ENCODE measurements at regions not wholly inside any gene's neighbourhood (a gene's known extent, or its start where the extent isn't known, plus 50 kb on each side); places are given as distances from the start of the nearest gene placed in this dataset.

DNA sequence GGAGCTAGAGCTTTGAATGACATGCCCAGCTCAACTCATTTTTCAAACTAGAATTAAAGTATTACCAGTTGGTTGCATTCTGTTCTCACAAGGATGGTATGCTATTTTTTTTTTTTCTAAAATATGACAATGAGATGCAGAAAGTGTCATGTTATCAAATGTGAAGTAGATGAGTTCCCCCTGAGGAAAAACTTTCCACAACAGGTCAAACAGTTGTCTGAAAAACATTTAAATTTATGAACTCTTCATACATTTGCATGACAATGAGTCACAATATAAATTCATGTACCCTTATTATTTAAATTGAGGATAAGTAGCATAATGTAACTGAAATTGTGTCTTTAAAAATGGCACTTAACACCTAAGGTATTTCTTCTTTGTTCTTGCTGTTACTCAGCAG, 1720.5 kb upstream of the NUDT12 start:
- DNase-seq = no peak
- no peak overlapping the region for H2BK15ac ChIP-seq (ENCODE audit: low read depth, low read length)
- H3K9me1 ChIP-seq (ENCODE audit: insufficient read depth, low read length) = no peaks in the 10 kb centered on the region
- BruUV-seq (replicated peaks) = no TSS peak
- H3K56ac ChIP-seq (ENCODE audit: extremely low read depth, insufficient read depth, low read length) = no peak overlapping the region
- H2BK120ac ChIP-seq (ENCODE audit: low read depth, low read length) = no peak overlapping the region
- H2BK5ac ChIP-seq (ENCODE audit: low read depth, low read length, poor library complexity, severe bottlenecking) = no peak overlapping the region
- no peak overlapping the region for H2AK9ac ChIP-seq (replicated peaks; ENCODE audit: low read depth, low read length, poor library complexity)
- H3K4me2 ChIP-seq (ENCODE audit: low read depth, low read length) = no peak overlapping the region
- no peak overlapping the region for H3K27ac ChIP-seq (ENCODE audit: insufficient read depth, low read length)
- no peaks in the 10 kb centered on the region for H4K20me1 ChIP-seq (ENCODE audit: insufficient read depth, low read length)
- no peaks in the 10 kb centered on the region for H3K79me1 ChIP-seq (ENCODE audit: low read depth in 1 of 2, low read length in 2 of 2)
- no peak overlapping the region for H2AFZ ChIP-seq (replicated peaks; ENCODE audit: low read length, poor library complexity)
- no peak for TF ChIP-seq NFE2L2 (IDR thresholded peaks at IDR 0.05; ENCODE audit: low read depth, low read length)
- TF ChIP-seq RAD21 (IDR thresholded peaks at IDR 0.05; ENCODE audit: low read length) = no peak
- TF ChIP-seq CEBPB (IDR thresholded peaks at IDR 0.05; ENCODE audit: low read depth, low read length) = no peak
- no peak for TF ChIP-seq POLR2A (IDR thresholded peaks at IDR 0.05; ENCODE audit: low read depth, low read length)
- no peak for TF ChIP-seq SMC3 (IDR thresholded peaks at IDR 0.05; ENCODE audit: low read depth, low read length)
- TF ChIP-seq, protein P1, sequence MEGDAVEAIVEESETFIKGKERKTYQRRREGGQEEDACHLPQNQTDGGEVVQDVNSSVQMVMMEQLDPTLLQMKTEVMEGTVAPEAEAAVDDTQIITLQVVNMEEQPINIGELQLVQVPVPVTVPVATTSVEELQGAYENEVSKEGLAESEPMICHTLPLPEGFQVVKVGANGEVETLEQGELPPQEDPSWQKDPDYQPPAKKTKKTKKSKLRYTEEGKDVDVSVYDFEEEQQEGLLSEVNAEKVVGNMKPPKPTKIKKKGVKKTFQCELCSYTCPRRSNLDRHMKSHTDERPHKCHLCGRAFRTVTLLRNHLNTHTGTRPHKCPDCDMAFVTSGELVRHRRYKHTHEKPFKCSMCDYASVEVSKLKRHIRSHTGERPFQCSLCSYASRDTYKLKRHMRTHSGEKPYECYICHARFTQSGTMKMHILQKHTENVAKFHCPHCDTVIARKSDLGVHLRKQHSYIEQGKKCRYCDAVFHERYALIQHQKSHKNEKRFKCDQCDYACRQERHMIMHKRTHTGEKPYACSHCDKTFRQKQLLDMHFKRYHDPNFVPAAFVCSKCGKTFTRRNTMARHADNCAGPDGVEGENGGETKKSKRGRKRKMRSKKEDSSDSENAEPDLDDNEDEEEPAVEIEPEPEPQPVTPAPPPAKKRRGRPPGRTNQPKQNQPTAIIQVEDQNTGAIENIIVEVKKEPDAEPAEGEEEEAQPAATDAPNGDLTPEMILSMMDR (conservative IDR thresholded peaks at IDR 0.05; ENCODE audit: low read depth, low read length) = no peak
- no peak for TF ChIP-seq RCOR1 (IDR thresholded peaks at IDR 0.05; ENCODE audit: insufficient replicate concordance, low read length)
- TF ChIP-seq FOS (IDR thresholded peaks at IDR 0.05; ENCODE audit: low read depth, low read length) = no peak
- TF ChIP-seq, protein P2, sequence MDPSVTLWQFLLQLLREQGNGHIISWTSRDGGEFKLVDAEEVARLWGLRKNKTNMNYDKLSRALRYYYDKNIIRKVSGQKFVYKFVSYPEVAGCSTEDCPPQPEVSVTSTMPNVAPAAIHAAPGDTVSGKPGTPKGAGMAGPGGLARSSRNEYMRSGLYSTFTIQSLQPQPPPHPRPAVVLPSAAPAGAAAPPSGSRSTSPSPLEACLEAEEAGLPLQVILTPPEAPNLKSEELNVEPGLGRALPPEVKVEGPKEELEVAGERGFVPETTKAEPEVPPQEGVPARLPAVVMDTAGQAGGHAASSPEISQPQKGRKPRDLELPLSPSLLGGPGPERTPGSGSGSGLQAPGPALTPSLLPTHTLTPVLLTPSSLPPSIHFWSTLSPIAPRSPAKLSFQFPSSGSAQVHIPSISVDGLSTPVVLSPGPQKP (IDR thresholded peaks at IDR 0.05; ENCODE audit: borderline replicate concordance, low read depth, low read length) = no peak
- no peak for TF ChIP-seq RFX5 (IDR thresholded peaks at IDR 0.05; ENCODE audit: low read depth, low read length)
- no peak for TF ChIP-seq MAFK (IDR thresholded peaks at IDR 0.05; ENCODE audit: low read depth, low read length)
- no peak for TF ChIP-seq BHLHE40 (IDR thresholded peaks at IDR 0.05; ENCODE audit: low read depth, low read length)
- TF ChIP-seq MXI1 (IDR thresholded peaks at IDR 0.05; ENCODE audit: borderline replicate concordance, low read depth, low read length) = no peak
- TF ChIP-seq, protein P3, sequence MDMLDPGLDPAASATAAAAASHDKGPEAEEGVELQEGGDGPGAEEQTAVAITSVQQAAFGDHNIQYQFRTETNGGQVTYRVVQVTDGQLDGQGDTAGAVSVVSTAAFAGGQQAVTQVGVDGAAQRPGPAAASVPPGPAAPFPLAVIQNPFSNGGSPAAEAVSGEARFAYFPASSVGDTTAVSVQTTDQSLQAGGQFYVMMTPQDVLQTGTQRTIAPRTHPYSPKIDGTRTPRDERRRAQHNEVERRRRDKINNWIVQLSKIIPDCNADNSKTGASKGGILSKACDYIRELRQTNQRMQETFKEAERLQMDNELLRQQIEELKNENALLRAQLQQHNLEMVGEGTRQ (IDR thresholded peaks at IDR 0.05; ENCODE audit: low read depth, low read length) = no peak
- no peak for TF ChIP-seq MAZ (IDR thresholded peaks at IDR 0.05; ENCODE audit: borderline replicate concordance, low read depth, low read length)
- no peak for TF ChIP-seq CHD1 (IDR thresholded peaks at IDR 0.05; ENCODE audit: low read depth, low read length)
- no peak for ATAC-seq (ENCODE audit: low read depth)
- H3K4me3 ChIP-seq (ENCODE audit: insufficient read depth, low read depth, low read length) = no peak overlapping the region
- H4K5ac ChIP-seq (ENCODE audit: low read depth, low read length) = no peak overlapping the region
- ChIA-PET POLR2A (ENCODE audit: unreplicated experiment) (no interaction called here), CTCF (no interaction called here)
- H3K23ac ChIP-seq (ENCODE audit: low read depth, low read length) = no peak overlapping the region
- no peak overlapping the region for H3K18ac ChIP-seq (ENCODE audit: low read depth, low read length)
- H3K14ac ChIP-seq (replicated peaks; ENCODE audit: low read depth, low read length) = no peak overlapping the region
- H3K9me3 ChIP-seq (ENCODE audit: control insufficient read depth, insufficient read depth, low read length) = no peaks in the 10 kb centered on the region
- H3K4me1 ChIP-seq (ENCODE audit: control insufficient read depth, insufficient read depth, low read length) = no peaks in the 10 kb centered on the region
- H4K91ac ChIP-seq (ENCODE audit: insufficient read depth, low read depth, low read length) = no peak overlapping the region
- dilution Hi-C loops (cut with HindIII; ENCODE audit: low sequenced_read_pairs, unreplicated experiment) = no loop called here
- H3K4ac ChIP-seq (ENCODE audit: low read depth, low read length) = no peak overlapping the region
- no peak overlapping the region for H2AK5ac ChIP-seq (ENCODE audit: low read depth, low read length)
- H4K8ac ChIP-seq (ENCODE audit: low read depth in 2 of 2, low read length in 2 of 2) = no peak overlapping the region
- intact Hi-C loops (cut with micrococcal nuclease) = no loop called here
- H3K9ac ChIP-seq (ENCODE audit: low read depth, low read length) = no peak overlapping the region
- in situ Hi-C loops (cut with MboI; ENCODE audit: low sequenced_read_pairs) = no loop called here
- H3K27me3 ChIP-seq (ENCODE audit: control insufficient read depth, insufficient read depth, low read length) = no peaks in the 10 kb centered on the region
- no peaks in the 10 kb centered on the region for H3K36me3 ChIP-seq (ENCODE audit: control insufficient read depth, insufficient read depth, low read length)
- H2BK20ac ChIP-seq (ENCODE audit: low read depth, low read length) = no peak overlapping the region

All from IMR-90 (cell line).